Nephron (organoid): ENCODE measurements at regions not wholly inside any gene's neighbourhood (a gene's known extent, or its start where the extent isn't known, plus 50 kb on each side); places are given as distances from the start of the nearest gene placed in this dataset.
"Not testable (repeated sequence)": the region's sequence is repeated elsewhere in the genome, so short reads cannot be mapped to it uniquely, and the experiment has no call there.

Experiments
- H3K27ac Mint-ChIP-seq, 3 experiments: 2 replicates each; pipeline ENCODE4 v1.8.0; 2020; ENCODE audit warnings: mixed read lengths in 3 of 3, mild to moderate bottlenecking in 2 of 3, moderate library complexity in 1 of 3
- H3K27me3 Mint-ChIP-seq: 2 replicates; pipeline ENCODE4 v1.8.0; 2021; ENCODE audit warnings: low read depth, mild to moderate bottlenecking, moderate library complexity, mixed read lengths
- H3K36me3 Mint-ChIP-seq: 2 replicates; pipeline ENCODE4 v1.8.0; 2020; ENCODE audit warnings: low read depth, mixed read lengths
- H3K4me1 Mint-ChIP-seq: 2 replicates; pipeline ENCODE4 v1.8.0; 2020; ENCODE audit warnings: mixed read lengths
- H3K4me3 Mint-ChIP-seq, 3 experiments: 2 replicates each; pipeline ENCODE4 v1.8.0; 2020; ENCODE audit warnings: mild to moderate bottlenecking in 3 of 3, mixed read lengths in 3 of 3, moderate library complexity in 2 of 3
- H3K9me3 Mint-ChIP-seq: 2 replicates; pipeline ENCODE4 v1.8.0; 2020; ENCODE audit warnings: mixed read lengths
- CTCF ChIP-seq, 3 experiments: fragments of 200-600 bp; sonication (generic); IDR thresholded peaks; one replicate each; pipeline ENCODE4 v1.5.0; 2021; ENCODE audit warnings: antibody characterized with exemption in 3 of 3; ENCODE audit not compliant: unreplicated experiment in 3 of 3

GRCh38 chr7:35905555-35905954, 104.7 kb downstream of the SEPTIN7 start:
- Mint-ChIP-seq H3K4me3 (no peak overlapping the region), H3K9me3 (no peaks in the 10 kb centered on the region), H3K36me3 (peaks cover 27% of the 10 kb centered on the region), H3K4me1 (peaks cover 20% of the 10 kb centered on the region), H3K27ac (no peak overlapping the region), H3K27me3 (no peaks in the 10 kb centered on the region)
- TF ChIP-seq CTCF (IDR thresholded peaks at IDR 0.05; ENCODE audit: unreplicated experiment in 3 of 3) = no peak

- Mint-ChIP-seq H3K27ac (peak overlapping the region in 1 of 3 experiments; percentile 45), H3K4me3 (no peak overlapping the region), H3K27me3 (no peaks in the 10 kb centered on the region), H3K36me3 (peaks cover 27% of the 10 kb centered on the region), H3K4me1 (peaks cover 20% of the 10 kb centered on the region), H3K9me3 (no peaks in the 10 kb centered on the region)
- TF ChIP-seq CTCF (IDR thresholded peaks at IDR 0.05; ENCODE audit: unreplicated experiment in 3 of 3) = peak; percentile 89 to 94 (median 91)
Observed at GRCh38 chr7:35906191-35906908, 105.5 kb downstream of the SEPTIN7 start.

GRCh38 chr7:35908331-35909216, 107.7 kb downstream of the SEPTIN7 start:
- no peak overlapping the region for H3K4me3 Mint-ChIP-seq
- peaks cover 20% of the 10 kb centered on the region for H3K4me1 Mint-ChIP-seq
- no peak overlapping the region for H3K27ac Mint-ChIP-seq
- peaks cover 25% of the 10 kb centered on the region for H3K36me3 Mint-ChIP-seq
- no peak for TF ChIP-seq CTCF (IDR thresholded peaks at IDR 0.05; ENCODE audit: unreplicated experiment in 3 of 3)
- no peaks in the 10 kb centered on the region for H3K9me3 Mint-ChIP-seq
- no peaks in the 10 kb centered on the region for H3K27me3 Mint-ChIP-seq

GRCh38 chr7:35909870-35910357, 109.1 kb downstream of the SEPTIN7 start:
- Mint-ChIP-seq H3K27me3 (no peaks in the 10 kb centered on the region), H3K4me1 (peaks cover 20% of the 10 kb centered on the region), H3K27ac (no peak overlapping the region), H3K4me3 (no peak overlapping the region), H3K9me3 (no peaks in the 10 kb centered on the region), H3K36me3 (peaks cover 19% of the 10 kb centered on the region)
- TF ChIP-seq CTCF (IDR thresholded peaks at IDR 0.05; ENCODE audit: unreplicated experiment in 3 of 3) = no peak

- H3K9me3 Mint-ChIP-seq, H3K27me3 Mint-ChIP-seq, H3K27ac Mint-ChIP-seq, H3K4me3 Mint-ChIP-seq: not testable (repeated sequence)
- H3K36me3 Mint-ChIP-seq = peaks cover 19% of the 10 kb centered on the region
- H3K4me1 Mint-ChIP-seq = peaks cover 20% of the 10 kb centered on the region
Observed at GRCh38 chr7:35910621-35911020, 109.8 kb downstream of the SEPTIN7 start.

GRCh38 chr7:35913350-35913749, 112.5 kb downstream of the SEPTIN7 start:
- not testable (repeated sequence) for H3K4me3 Mint-ChIP-seq, H3K4me1 Mint-ChIP-seq, H3K27ac Mint-ChIP-seq, H3K9me3 Mint-ChIP-seq, H3K27me3 Mint-ChIP-seq
- peaks cover 19% of the 10 kb centered on the region for H3K36me3 Mint-ChIP-seq

- not testable (repeated sequence) for H3K4me3 Mint-ChIP-seq, H3K27me3 Mint-ChIP-seq, H3K4me1 Mint-ChIP-seq, H3K9me3 Mint-ChIP-seq, H3K27ac Mint-ChIP-seq
- peaks cover 19% of the 10 kb centered on the region for H3K36me3 Mint-ChIP-seq
Observed at GRCh38 chr7:35914214-35914613, 113.4 kb downstream of the SEPTIN7 start.

- H3K9me3 Mint-ChIP-seq, H3K27ac Mint-ChIP-seq, H3K4me3 Mint-ChIP-seq, H3K4me1 Mint-ChIP-seq, H3K27me3 Mint-ChIP-seq: not testable (repeated sequence)
- H3K36me3 Mint-ChIP-seq = peaks cover 19% of the 10 kb centered on the region
Observed at GRCh38 chr7:35915247-35915955, 114.5 kb downstream of the SEPTIN7 start.

GRCh38 chr7:35918217-35918616, 117.4 kb downstream of the SEPTIN7 start:
- H3K27me3 Mint-ChIP-seq, H3K36me3 Mint-ChIP-seq, H3K4me1 Mint-ChIP-seq, H3K27ac Mint-ChIP-seq, H3K9me3 Mint-ChIP-seq, H3K4me3 Mint-ChIP-seq: not testable (repeated sequence)

GRCh38 chr7:35919607-35920006, 118.8 kb downstream of the SEPTIN7 start:
- not testable (repeated sequence) for H3K9me3 Mint-ChIP-seq, H3K4me1 Mint-ChIP-seq, H3K4me3 Mint-ChIP-seq, H3K36me3 Mint-ChIP-seq, H3K27ac Mint-ChIP-seq, H3K27me3 Mint-ChIP-seq
